Effector memory CD4-positive, alpha-beta T cell (primary cell): ENCODE measurements at regions not wholly inside any gene's neighbourhood (a gene's known extent, or its start where the extent isn't known, plus 50 kb on each side); places are given as distances from the start of the nearest gene placed in this dataset.

Source experiments
- DNase-seq, 3 donors: peaks; one replicate each; pipeline ENCODE4 v3.0.0-alpha.2; 2020
- H3K27ac ChIP-seq: 2 replicates; pipeline ENCODE4 v1.7.0; 2013; ENCODE audit warnings: mild to moderate bottlenecking, low read length, moderate library complexity; ENCODE audit not compliant: insufficient read depth, poor library complexity, severe bottlenecking
- H3K27me3 ChIP-seq: replicated peaks from 2 replicates; pipeline ENCODE4 v1.7.0; 2013; ENCODE audit warnings: mild to moderate bottlenecking, low read length; ENCODE audit not compliant: insufficient read depth, control insufficient read depth, poor library complexity, severe bottlenecking
- H3K36me3 ChIP-seq: 2 replicates; pipeline ENCODE4 v1.7.0; 2013; ENCODE audit warnings: mild to moderate bottlenecking, low read length, moderate library complexity; ENCODE audit not compliant: control insufficient read depth, insufficient read depth
- H3K4me1 ChIP-seq: 2 replicates; pipeline ENCODE4 v1.7.0; 2013; ENCODE audit warnings: low read length, mild to moderate bottlenecking; ENCODE audit not compliant: control insufficient read depth, insufficient read depth, poor library complexity, severe bottlenecking
- H3K4me3 ChIP-seq: 2 replicates; pipeline ENCODE4 v1.7.0; 2013; ENCODE audit warnings: low read length, low read depth, mild to moderate bottlenecking; ENCODE audit not compliant: insufficient read depth, poor library complexity, severe bottlenecking
- H3K9me3 ChIP-seq: 2 replicates; pipeline ENCODE4 v1.7.0; 2013; ENCODE audit warnings: mild to moderate bottlenecking, low read length, moderate library complexity; ENCODE audit not compliant: control insufficient read depth

- Histone ChIP-seq H3K27me3 (no peaks in the 10 kb centered on the region), H3K4me1 (peaks cover 6% of the 10 kb centered on the region), H3K9me3 (no peaks in the 10 kb centered on the region), H3K36me3 (no peaks in the 10 kb centered on the region), H3K4me3 (no peak overlapping the region), H3K27ac (no peak overlapping the region)
- DNase-seq: no peak
Measured at GRCh38 chr2:181163691-181164090, 183.3 kb downstream of the UBE2E3 start.

- peaks cover 9% of the 10 kb centered on the region for H3K4me1 ChIP-seq
- peak overlapping the region; percentile 57 for H3K27ac ChIP-seq
- no peak overlapping the region for H3K4me3 ChIP-seq
- no peak for DNase-seq
- H3K27me3 ChIP-seq: no peaks in the 10 kb centered on the region
- H3K9me3 ChIP-seq: no peaks in the 10 kb centered on the region
- H3K36me3 ChIP-seq: no peaks in the 10 kb centered on the region
Measured at GRCh38 chr2:181164699-181165098, 184.3 kb downstream of the UBE2E3 start.

DNA sequence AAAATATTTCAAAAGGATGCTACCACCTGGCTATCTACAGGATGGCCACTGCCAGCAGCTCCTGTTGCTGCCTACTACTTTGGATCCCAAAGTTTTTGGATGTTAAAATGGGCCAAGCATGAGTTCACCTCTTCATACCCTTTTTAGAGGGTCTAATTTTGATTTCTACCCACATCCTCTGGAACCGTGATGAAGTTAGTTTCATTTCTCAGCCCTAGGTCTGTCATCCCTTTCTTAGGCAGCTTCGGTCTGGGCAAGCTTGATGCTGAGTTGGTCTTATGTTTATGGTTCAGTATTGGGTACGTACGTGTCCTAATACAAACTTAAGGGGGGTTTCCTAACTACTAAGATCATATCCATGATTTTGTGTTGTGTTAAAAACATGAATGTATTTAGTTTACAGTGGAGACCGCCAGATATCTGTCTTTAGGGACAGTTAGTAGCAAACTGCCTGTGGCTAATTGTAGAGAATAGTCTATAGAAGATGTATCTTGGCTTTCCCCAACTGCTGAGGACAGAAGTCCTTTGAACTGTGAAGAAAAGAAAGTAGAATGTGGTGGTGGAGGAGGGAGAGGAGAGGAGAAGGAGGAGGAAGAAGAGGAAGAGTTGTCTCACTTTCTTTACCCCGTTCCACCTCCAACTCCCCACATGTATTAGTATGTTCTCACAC, 184.9 kb downstream of the UBE2E3 start:
- Histone ChIP-seq H3K27ac (peak overlapping the region; percentile 57), H3K27me3 (no peaks in the 10 kb centered on the region), H3K4me3 (peak overlapping the region; percentile 24), H3K4me1 (peaks cover 9% of the 10 kb centered on the region), H3K9me3 (no peaks in the 10 kb centered on the region), H3K36me3 (no peaks in the 10 kb centered on the region)
- DNase-seq: no peak

DNA sequence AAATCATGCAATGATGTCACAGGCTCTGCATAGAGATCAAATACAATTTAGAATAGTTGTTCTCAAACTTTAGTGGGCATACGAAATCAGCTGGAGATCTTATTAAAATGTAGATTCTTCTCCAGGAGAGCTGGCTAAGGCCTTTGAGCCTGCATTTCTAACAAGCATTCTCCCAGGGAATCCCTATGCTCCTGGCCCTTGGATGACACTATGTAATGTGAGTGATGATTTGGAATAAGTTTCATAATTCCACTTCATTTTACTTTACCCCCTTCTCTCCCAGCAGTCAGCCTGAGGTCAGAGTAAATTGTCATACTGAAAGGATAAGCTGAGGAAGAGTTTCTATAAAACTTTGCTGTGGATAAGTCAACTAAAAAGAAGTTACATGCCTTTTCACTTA, 189.1 kb downstream of the UBE2E3 start:
- Histone ChIP-seq H3K4me3 (no peak overlapping the region), H3K36me3 (no peaks in the 10 kb centered on the region), H3K4me1 (peaks cover 4% of the 10 kb centered on the region), H3K27me3 (no peaks in the 10 kb centered on the region), H3K9me3 (no peaks in the 10 kb centered on the region), H3K27ac (peak overlapping the region; percentile 3)
- DNase-seq: no peak

- no peaks in the 10 kb centered on the region for H3K36me3 ChIP-seq
- H3K4me1 ChIP-seq: peaks cover 4% of the 10 kb centered on the region
- DNase-seq: no peak
- no peaks in the 10 kb centered on the region for H3K9me3 ChIP-seq
- no peaks in the 10 kb centered on the region for H3K27me3 ChIP-seq
- H3K4me3 ChIP-seq: no peak overlapping the region
- no peak overlapping the region for H3K27ac ChIP-seq
Measured at GRCh38 chr2:181170256-181170655, 189.9 kb downstream of the UBE2E3 start.

- H3K4me3 ChIP-seq: no peak overlapping the region
- peaks cover 4% of the 10 kb centered on the region for H3K4me1 ChIP-seq
- no peak overlapping the region for H3K27ac ChIP-seq
- H3K36me3 ChIP-seq: no peaks in the 10 kb centered on the region
- no peaks in the 10 kb centered on the region for H3K27me3 ChIP-seq
- DNase-seq: no peak
- H3K9me3 ChIP-seq: no peaks in the 10 kb centered on the region
Measured at GRCh38 chr2:181172676-181173075, 192.3 kb downstream of the UBE2E3 start.

DNA sequence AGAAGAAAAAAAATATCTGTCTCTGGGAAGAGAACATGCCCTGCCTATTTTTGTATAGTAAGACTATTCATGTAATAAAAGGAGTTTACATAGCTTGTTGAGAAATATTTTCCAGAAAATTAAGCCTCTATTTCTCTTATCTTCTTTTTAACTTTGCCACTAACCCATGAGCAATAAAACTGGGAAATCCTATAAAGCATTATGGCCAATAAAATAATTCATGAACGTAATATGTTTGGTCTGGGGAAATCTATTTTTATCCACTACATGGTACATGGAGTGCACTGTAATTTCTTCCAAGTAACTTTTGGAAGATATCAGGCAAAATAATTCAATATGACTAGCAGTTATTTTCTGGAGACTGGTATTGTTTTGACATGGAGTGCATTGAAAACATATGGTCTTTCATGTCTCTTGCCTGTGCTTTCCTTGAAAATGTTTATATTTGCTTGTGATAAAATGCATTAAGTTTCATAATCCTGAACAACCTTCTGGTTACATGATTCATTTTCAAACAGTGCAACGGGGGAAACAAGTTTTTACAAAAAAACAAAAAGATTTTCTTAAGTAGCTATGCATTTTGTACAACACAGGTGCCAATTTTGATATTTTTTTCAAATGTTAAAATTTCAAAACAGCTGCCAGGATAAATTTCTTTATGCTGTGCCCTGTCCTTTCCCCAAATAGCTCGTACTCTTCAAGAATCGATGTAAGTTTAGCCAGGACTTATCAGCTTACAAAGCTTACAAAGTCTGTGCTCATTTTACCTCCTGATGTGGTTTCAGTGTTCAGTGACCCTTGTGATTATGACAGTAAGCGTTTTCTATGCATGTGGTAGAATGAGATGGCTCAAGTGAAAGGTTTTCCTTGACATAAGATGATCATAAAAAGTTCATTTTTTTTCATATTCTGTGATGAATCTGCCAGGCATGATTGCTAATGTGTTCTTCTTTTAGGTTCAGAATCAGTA, 194.5 kb downstream of the UBE2E3 start:
- no peak overlapping the region for H3K27ac ChIP-seq

DNA sequence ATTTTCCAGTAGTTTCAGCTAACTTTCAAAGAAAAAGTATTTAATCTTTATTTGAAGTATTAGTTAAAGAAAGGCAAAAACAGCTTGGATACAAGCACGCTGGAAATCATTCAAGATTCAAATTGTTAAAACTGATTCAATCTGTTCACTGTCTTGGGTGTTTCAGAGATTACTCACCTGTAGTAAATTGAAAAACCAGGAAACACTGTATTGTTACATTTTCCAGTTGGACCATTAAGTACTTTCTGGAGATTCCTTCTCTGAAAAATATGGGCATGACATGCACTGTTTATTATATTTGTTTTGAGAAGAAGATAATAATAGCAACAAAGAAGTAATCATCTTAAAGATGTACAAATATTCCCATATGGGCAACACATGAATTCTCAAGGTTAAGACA, 196.1 kb downstream of the UBE2E3 start:
- Histone ChIP-seq H3K4me1 (no peaks in the 10 kb centered on the region), H3K36me3 (no peaks in the 10 kb centered on the region), H3K27me3 (no peaks in the 10 kb centered on the region), H3K9me3 (no peaks in the 10 kb centered on the region), H3K4me3 (no peak overlapping the region), H3K27ac (no peak overlapping the region)
- DNase-seq: no peak

More for the DNA sequence above, 194.5 kb downstream of the UBE2E3 start:
- Histone ChIP-seq H3K36me3 (no peaks in the 10 kb centered on the region), H3K4me3 (no peak overlapping the region), H3K9me3 (no peaks in the 10 kb centered on the region), H3K4me1 (no peaks in the 10 kb centered on the region), H3K27me3 (no peaks in the 10 kb centered on the region)
- DNase-seq: no peak

DNA sequence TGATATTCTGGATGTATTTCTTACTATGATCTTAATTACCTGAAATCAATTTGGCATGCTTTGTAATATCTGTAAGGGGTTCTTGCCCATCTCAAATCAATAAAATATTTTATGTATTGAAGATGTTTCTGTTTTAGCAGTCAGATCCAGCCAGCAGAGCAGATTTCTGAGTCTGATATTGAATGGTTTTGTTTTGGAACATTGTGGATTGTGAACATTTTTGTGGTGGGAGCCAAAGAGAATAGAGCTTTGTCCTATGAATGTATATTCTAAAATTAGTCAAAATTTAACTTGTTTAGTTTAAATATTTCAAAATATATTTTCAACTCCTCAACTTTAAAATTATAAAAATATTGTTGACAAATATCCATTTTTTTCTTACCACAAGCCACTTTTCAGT, 197.0 kb downstream of the UBE2E3 start:
- H3K27ac ChIP-seq: no peak overlapping the region
- H3K4me1 ChIP-seq: no peaks in the 10 kb centered on the region
- H3K4me3 ChIP-seq: no peak overlapping the region
- no peak for DNase-seq
- H3K27me3 ChIP-seq: no peaks in the 10 kb centered on the region
- no peaks in the 10 kb centered on the region for H3K36me3 ChIP-seq
- H3K9me3 ChIP-seq: no peaks in the 10 kb centered on the region

DNA sequence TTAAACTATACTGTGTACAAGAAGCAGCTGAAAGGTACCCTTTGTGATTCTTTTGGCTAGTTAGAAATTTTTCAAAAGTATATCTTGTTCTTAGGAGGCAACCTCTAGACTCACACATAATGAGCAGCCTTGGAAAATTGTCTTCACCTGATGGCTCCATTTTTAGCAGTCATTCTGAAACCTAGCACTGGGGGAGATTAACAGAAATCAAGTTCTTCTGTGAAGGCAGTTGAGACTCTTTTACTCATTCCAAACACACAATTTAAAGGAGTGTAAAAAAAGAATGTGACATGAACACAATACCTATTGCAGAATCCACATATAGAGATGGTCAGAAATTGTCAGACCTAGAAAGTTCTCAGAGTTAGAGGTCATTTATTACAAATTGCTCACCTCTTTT, 197.7 kb downstream of the UBE2E3 start:
- DNase-seq: no peak
- H3K27ac ChIP-seq: no peak overlapping the region

More for the DNA sequence above, 197.7 kb downstream of the UBE2E3 start:
- H3K36me3 ChIP-seq: no peaks in the 10 kb centered on the region
- H3K4me3 ChIP-seq: no peak overlapping the region
- H3K27me3 ChIP-seq: no peaks in the 10 kb centered on the region
- H3K4me1 ChIP-seq: no peaks in the 10 kb centered on the region
- no peaks in the 10 kb centered on the region for H3K9me3 ChIP-seq
